HUES48 (cell line): ENCODE measurements at regions not wholly inside any gene's neighbourhood (a gene's known extent, or its start where the extent isn't known, plus 50 kb on each side); places are given as distances from the start of the nearest gene placed in this dataset.

ENCODE experiments used
- H3K27ac ChIP-seq: one replicate; pipeline ENCODE4 v1.7.0; 2013; ENCODE audit warnings: low read depth, low read length, inconsistent platforms
- H3K27me3 ChIP-seq: 2 replicates; pipeline ENCODE4 v1.6.1; 2013; ENCODE audit warnings: mild to moderate bottlenecking, low read length; ENCODE audit not compliant: control insufficient read depth, insufficient read depth
- H3K36me3 ChIP-seq: 2 replicates; pipeline ENCODE4 v1.6.1; 2013; ENCODE audit warnings: low read length; ENCODE audit not compliant: control insufficient read depth, insufficient read depth
- H3K4me1 ChIP-seq: 2 replicates; pipeline ENCODE4 v1.6.1; 2013; ENCODE audit warnings: mild to moderate bottlenecking, low read length; ENCODE audit not compliant: control insufficient read depth, insufficient read depth
- H3K4me3 ChIP-seq: 2 replicates; pipeline ENCODE4 v1.5.1; 2013; ENCODE audit warnings: mild to moderate bottlenecking, low read depth, low read length
- H3K9ac ChIP-seq: 2 replicates; pipeline ENCODE4 v1.6.1; 2013; ENCODE audit warnings: mild to moderate bottlenecking, low read depth, low read length, moderate library complexity
- H3K9me3 ChIP-seq: 2 replicates; pipeline ENCODE4 v1.6.1; 2013; ENCODE audit warnings: low read length; ENCODE audit not compliant: control insufficient read depth, insufficient read depth

- Histone ChIP-seq H3K4me1 (peaks cover 14% of the 10 kb centered on the region), H3K9me3 (no peaks in the 10 kb centered on the region), H3K9ac (no peak overlapping the region), H3K27ac (no peak overlapping the region), H3K27me3 (no peaks in the 10 kb centered on the region), H3K4me3 (no peak overlapping the region), H3K36me3 (no peaks in the 10 kb centered on the region)
These were observed 185.2 kb downstream of the SKIDA1 start for GRCh38 chr10:21340331-21340730.

DNA sequence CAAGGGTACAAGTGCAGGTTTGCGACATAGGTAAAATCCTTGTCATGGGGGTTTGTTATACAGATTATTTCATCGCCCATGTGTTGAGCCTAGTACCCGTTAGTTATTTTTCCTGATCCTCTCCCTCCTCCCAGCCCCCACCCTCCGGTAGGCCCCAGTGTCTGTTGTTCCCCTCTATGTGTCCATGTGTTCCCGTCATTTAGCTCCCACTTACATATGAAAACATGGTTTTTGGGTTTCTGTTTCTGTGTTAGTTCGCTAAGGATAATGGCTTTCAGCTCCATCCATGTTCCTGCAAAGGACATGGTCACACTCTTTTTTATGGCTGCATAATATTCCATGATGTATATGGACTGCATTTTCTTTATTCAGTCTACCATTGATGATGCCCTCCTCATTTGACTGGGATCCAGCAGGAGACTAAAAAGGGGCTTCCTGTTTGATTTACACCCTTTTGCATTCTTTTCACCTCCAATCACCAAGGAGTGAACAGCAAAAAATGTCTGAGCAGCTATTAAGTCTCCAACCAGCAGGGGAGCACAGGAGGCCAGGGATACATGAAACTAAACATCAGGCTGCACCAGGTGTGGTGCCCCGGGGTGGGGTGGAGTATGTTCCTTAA is 188.2 kb downstream of the SKIDA1 start:
- Histone ChIP-seq H3K9me3 (no peaks in the 10 kb centered on the region), H3K9ac (peak overlapping the region; percentile 15; the same call in 1 of the 2 replicates), H3K27ac (peak overlapping the region; percentile 95), H3K4me3 (no peak overlapping the region), H3K4me1 (peaks cover 15% of the 10 kb centered on the region), H3K27me3 (no peaks in the 10 kb centered on the region), H3K36me3 (no peaks in the 10 kb centered on the region)

DNA sequence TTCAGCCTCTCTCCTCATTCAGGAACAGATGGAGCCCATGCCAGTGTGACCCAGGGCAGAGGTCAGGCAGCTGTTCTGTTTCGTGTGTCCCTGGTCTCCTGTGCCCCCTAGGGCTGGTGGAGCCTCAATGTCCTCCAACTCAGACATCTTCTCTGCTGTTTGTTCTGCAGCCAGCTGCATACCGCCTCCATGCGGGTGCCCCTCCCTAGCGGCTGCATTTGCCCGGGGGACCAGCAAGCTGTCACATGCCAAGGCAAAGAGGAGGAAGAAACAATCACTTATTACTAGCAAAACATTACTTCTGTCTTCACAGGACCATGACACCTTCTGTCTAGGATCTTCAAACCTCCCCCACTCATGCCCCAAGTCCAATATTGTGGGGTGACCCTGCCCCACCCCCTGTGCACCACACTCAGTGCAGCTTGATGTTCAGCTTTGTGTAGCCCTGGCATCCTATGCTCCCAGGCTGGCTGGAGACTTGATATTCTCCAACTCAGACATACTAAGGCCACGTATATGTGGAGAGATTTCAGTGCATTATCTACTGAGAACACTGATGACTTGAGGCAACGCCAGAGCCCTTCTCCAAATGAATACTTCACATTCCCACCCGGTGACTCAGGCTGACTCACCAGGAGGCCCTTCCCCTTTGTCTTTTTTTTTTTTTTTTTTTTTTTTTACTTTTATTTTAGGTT is 188.9 kb downstream of the SKIDA1 start:
- H3K4me3 ChIP-seq: 0 out of 2 replicates have a peak overlapping the region, but pooled peaks have one; percentile 4
- H3K9ac ChIP-seq: peak overlapping the region; percentile 32; the same call in 1 of the 2 replicates
- H3K9me3 ChIP-seq: no peaks in the 10 kb centered on the region
- no peaks in the 10 kb centered on the region for H3K27me3 ChIP-seq
- H3K27ac ChIP-seq: peak overlapping the region; percentile 95
- H3K4me1 ChIP-seq: peaks cover 15% of the 10 kb centered on the region
- no peaks in the 10 kb centered on the region for H3K36me3 ChIP-seq

DNA sequence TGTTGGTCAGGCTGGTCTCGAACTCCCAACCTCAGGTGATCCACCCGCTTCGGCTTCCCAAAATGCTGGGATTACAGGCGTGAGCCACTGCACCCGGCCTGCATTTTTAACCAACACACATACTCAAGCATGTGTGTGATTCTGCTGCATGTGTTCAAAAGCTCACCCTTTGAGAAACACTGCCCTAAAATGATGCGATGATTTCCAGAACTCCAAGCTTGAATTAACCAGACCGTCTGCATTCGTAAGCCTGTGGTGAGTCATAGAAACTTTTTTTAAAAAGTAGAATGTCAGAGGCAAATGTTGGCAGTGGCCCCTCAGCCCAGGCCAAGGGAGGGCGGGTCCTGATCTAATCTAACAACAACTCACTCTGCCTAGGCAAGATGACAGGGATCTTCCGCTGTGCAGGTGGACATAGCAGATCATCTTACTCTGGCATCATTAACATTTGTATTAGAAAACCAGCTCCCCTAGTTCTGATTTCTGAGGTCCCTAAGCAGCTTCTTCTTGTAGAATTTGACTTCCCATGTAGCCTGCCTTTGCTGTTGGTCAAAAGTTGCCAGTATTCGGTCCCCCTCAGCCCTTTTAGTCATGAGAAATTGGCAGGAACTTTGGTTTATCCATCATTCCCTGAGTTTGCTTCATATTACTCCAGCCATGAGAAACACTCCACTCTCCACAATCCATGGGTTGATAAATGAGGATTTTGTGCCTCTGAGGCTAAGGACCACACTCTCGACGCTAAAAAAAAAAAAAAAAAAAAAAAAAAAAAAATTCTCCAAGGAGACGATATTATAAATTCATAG is 190.4 kb downstream of the SKIDA1 start:
- H3K9ac ChIP-seq: no peak overlapping the region
- H3K9me3 ChIP-seq: no peaks in the 10 kb centered on the region
- no peaks in the 10 kb centered on the region for H3K27me3 ChIP-seq
- no peaks in the 10 kb centered on the region for H3K36me3 ChIP-seq
- H3K4me1 ChIP-seq: peaks cover 15% of the 10 kb centered on the region
- no peak overlapping the region for H3K4me3 ChIP-seq
- peak overlapping the region; percentile 56 for H3K27ac ChIP-seq

DNA sequence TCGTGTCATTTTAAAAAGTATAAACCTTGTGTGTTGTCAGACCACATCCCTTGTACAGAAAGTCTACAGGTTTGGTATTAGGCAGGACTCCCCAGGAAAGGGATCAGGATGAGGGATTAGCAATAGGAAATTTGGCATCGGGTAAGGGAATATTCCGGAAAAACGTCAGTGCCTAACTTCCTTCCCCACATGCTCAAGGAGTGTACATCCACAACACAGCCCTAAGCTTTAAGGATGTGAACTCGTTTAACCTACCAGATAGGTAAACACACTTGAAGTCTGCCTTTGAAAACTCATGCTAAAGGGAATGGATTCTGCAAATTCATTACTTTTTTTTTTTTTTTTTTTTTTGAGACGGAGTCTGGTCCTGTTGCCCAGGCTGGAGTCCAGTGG is 194.9 kb downstream of the SKIDA1 start:
- Histone ChIP-seq H3K4me1 (peaks cover 15% of the 10 kb centered on the region), H3K36me3 (no peaks in the 10 kb centered on the region), H3K27me3 (no peaks in the 10 kb centered on the region), H3K9me3 (no peaks in the 10 kb centered on the region), H3K27ac (no peak overlapping the region), H3K9ac (no peak overlapping the region), H3K4me3 (no peak overlapping the region)

GRCh38 chr10:21329995-21330627 is 195.4 kb downstream of the SKIDA1 start:
- Histone ChIP-seq H3K4me3 (no peak overlapping the region), H3K27me3 (no peaks in the 10 kb centered on the region), H3K9me3 (no peaks in the 10 kb centered on the region), H3K36me3 (no peaks in the 10 kb centered on the region), H3K27ac (no peak overlapping the region), H3K9ac (no peak overlapping the region), H3K4me1 (peaks cover 13% of the 10 kb centered on the region)

DNA sequence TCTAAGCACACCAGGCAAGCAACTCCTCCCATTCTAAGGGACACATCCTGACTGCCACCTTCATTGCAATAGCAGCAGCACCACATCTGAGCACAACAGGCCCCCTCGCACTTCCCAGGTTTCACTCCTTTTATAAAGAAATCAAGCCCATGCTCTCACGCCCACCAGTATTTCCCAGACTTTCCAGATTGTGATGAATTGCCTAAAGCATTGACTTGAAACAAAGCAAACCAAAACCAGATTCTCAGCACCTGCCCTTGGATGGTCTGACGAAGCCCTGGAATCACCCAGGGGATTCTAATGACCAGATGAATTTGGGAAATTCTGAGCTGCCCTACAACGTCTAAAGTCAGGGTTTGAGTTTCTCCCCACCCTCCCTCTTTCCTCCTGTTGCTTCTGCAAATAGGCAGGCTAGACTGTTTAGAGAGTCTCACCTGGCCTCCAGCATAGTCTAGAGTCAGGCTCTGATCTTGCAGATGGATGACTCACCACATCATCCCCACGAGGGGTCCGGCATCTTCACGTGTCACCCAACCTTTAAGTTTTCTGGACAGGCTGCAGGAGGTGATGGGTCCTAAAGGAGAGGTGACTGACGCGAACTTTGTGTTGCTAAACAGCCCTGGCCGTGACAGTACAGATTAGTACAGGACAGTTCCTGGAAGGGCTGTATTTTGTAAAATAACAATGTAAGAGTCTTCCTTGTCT is 198.0 kb downstream of the SKIDA1 start:
- Histone ChIP-seq H3K36me3 (no peaks in the 10 kb centered on the region), H3K27ac (peak overlapping the region; percentile 56), H3K27me3 (no peaks in the 10 kb centered on the region), H3K9ac (no peak overlapping the region), H3K4me1 (peaks cover 10% of the 10 kb centered on the region), H3K9me3 (no peaks in the 10 kb centered on the region), H3K4me3 (no peak overlapping the region)

GRCh38 chr10:21326594-21327288 is 198.7 kb downstream of the SKIDA1 start:
- Histone ChIP-seq H3K4me3 (no peak overlapping the region), H3K36me3 (no peaks in the 10 kb centered on the region), H3K9me3 (no peaks in the 10 kb centered on the region), H3K27ac (peak overlapping the region; percentile 32), H3K4me1 (peaks cover 10% of the 10 kb centered on the region), H3K27me3 (no peaks in the 10 kb centered on the region), H3K9ac (no peak overlapping the region)

- no peak overlapping the region for H3K4me3 ChIP-seq
- H3K27ac ChIP-seq: peak overlapping the region; percentile 40
- no peaks in the 10 kb centered on the region for H3K36me3 ChIP-seq
- no peaks in the 10 kb centered on the region for H3K27me3 ChIP-seq
- H3K4me1 ChIP-seq: peaks cover 34% of the 10 kb centered on the region
- no peak overlapping the region for H3K9ac ChIP-seq
- H3K9me3 ChIP-seq: no peaks in the 10 kb centered on the region
These were observed 206.8 kb downstream of the SKIDA1 start for GRCh38 chr10:21318540-21319167.

GRCh38 chr10:21317902-21318301 is 207.6 kb downstream of the SKIDA1 start:
- H3K9me3 ChIP-seq: no peaks in the 10 kb centered on the region
- no peaks in the 10 kb centered on the region for H3K36me3 ChIP-seq
- H3K27ac ChIP-seq: peak overlapping the region; percentile 40
- peaks cover 34% of the 10 kb centered on the region for H3K4me1 ChIP-seq
- no peak overlapping the region for H3K9ac ChIP-seq
- no peaks in the 10 kb centered on the region for H3K27me3 ChIP-seq
- no peak overlapping the region for H3K4me3 ChIP-seq
